H1 (cell line): ENCODE measurements at regions not wholly inside any gene's neighbourhood (a gene's known extent, or its start where the extent isn't known, plus 50 kb on each side); places are given as distances from the start of the nearest gene placed in this dataset.

Experiments used
- TF ChIP-seq, protein P1 (sequence below): fragments of 300-600 bp; sonication (generic); IDR thresholded peaks from 2 replicates; pipeline ENCODE4 v1.7.1; 2012; ENCODE audit warnings: low read length, moderate library complexity, mild to moderate bottlenecking, inconsistent platforms; ENCODE audit not compliant: insufficient replicate concordance

GRCh38 chr11:16603245-16603644 lies 135.2 kb upstream of the C11orf58 start (continued):
- TF ChIP-seq, protein P1, sequence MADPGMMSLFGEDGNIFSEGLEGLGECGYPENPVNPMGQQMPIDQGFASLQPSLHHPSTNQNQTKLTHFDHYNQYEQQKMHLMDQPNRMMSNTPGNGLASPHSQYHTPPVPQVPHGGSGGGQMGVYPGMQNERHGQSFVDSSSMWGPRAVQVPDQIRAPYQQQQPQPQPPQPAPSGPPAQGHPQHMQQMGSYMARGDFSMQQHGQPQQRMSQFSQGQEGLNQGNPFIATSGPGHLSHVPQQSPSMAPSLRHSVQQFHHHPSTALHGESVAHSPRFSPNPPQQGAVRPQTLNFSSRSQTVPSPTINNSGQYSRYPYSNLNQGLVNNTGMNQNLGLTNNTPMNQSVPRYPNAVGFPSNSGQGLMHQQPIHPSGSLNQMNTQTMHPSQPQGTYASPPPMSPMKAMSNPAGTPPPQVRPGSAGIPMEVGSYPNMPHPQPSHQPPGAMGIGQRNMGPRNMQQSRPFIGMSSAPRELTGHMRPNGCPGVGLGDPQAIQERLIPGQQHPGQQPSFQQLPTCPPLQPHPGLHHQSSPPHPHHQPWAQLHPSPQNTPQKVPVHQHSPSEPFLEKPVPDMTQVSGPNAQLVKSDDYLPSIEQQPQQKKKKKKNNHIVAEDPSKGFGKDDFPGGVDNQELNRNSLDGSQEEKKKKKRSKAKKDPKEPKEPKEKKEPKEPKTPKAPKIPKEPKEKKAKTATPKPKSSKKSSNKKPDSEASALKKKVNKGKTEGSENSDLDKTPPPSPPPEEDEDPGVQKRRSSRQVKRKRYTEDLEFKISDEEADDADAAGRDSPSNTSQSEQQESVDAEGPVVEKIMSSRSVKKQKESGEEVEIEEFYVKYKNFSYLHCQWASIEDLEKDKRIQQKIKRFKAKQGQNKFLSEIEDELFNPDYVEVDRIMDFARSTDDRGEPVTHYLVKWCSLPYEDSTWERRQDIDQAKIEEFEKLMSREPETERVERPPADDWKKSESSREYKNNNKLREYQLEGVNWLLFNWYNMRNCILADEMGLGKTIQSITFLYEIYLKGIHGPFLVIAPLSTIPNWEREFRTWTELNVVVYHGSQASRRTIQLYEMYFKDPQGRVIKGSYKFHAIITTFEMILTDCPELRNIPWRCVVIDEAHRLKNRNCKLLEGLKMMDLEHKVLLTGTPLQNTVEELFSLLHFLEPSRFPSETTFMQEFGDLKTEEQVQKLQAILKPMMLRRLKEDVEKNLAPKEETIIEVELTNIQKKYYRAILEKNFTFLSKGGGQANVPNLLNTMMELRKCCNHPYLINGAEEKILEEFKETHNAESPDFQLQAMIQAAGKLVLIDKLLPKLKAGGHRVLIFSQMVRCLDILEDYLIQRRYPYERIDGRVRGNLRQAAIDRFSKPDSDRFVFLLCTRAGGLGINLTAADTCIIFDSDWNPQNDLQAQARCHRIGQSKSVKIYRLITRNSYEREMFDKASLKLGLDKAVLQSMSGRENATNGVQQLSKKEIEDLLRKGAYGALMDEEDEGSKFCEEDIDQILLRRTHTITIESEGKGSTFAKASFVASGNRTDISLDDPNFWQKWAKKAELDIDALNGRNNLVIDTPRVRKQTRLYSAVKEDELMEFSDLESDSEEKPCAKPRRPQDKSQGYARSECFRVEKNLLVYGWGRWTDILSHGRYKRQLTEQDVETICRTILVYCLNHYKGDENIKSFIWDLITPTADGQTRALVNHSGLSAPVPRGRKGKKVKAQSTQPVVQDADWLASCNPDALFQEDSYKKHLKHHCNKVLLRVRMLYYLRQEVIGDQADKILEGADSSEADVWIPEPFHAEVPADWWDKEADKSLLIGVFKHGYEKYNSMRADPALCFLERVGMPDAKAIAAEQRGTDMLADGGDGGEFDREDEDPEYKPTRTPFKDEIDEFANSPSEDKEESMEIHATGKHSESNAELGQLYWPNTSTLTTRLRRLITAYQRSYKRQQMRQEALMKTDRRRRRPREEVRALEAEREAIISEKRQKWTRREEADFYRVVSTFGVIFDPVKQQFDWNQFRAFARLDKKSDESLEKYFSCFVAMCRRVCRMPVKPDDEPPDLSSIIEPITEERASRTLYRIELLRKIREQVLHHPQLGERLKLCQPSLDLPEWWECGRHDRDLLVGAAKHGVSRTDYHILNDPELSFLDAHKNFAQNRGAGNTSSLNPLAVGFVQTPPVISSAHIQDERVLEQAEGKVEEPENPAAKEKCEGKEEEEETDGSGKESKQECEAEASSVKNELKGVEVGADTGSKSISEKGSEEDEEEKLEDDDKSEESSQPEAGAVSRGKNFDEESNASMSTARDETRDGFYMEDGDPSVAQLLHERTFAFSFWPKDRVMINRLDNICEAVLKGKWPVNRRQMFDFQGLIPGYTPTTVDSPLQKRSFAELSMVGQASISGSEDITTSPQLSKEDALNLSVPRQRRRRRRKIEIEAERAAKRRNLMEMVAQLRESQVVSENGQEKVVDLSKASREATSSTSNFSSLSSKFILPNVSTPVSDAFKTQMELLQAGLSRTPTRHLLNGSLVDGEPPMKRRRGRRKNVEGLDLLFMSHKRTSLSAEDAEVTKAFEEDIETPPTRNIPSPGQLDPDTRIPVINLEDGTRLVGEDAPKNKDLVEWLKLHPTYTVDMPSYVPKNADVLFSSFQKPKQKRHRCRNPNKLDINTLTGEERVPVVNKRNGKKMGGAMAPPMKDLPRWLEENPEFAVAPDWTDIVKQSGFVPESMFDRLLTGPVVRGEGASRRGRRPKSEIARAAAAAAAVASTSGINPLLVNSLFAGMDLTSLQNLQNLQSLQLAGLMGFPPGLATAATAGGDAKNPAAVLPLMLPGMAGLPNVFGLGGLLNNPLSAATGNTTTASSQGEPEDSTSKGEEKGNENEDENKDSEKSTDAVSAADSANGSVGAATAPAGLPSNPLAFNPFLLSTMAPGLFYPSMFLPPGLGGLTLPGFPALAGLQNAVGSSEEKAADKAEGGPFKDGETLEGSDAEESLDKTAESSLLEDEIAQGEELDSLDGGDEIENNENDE = no peak
- TF ChIP-seq, all 59 proteins: peak for 2
